Body of pancreas (tissue), 4 donors: ENCODE measurements at regions not wholly inside any gene's neighbourhood (a gene's known extent, or its start where the extent isn't known, plus 50 kb on each side); places are given as distances from the start of the nearest gene placed in this dataset.

ENCODE experiments used
- POLR2A ChIP-seq, 3 donors: fragments of 450-650 bp; IDR thresholded peaks; one replicate each; pipeline ENCODE4 v1.6.1; 2016; ENCODE audit warnings: antibody characterized with exemption in 3 of 3, mild to moderate bottlenecking in 2 of 3
- TF ChIP-seq, protein P1 (sequence below), 7 experiments: fragments of 450-650 bp in 4 of 7; fragments of 200-600 bp in 3 of 7; sonication (generic) in 3 of 7; IDR thresholded peaks; one replicate each; pipeline ENCODE4 v1.5.1; 2016 to 2019; ENCODE audit warnings: antibody characterized with exemption in 7 of 7

GRCh38 chr7:118029826-118030422, 154.0 kb upstream of the LSM8 start:
- TF ChIP-seq, protein P1, sequence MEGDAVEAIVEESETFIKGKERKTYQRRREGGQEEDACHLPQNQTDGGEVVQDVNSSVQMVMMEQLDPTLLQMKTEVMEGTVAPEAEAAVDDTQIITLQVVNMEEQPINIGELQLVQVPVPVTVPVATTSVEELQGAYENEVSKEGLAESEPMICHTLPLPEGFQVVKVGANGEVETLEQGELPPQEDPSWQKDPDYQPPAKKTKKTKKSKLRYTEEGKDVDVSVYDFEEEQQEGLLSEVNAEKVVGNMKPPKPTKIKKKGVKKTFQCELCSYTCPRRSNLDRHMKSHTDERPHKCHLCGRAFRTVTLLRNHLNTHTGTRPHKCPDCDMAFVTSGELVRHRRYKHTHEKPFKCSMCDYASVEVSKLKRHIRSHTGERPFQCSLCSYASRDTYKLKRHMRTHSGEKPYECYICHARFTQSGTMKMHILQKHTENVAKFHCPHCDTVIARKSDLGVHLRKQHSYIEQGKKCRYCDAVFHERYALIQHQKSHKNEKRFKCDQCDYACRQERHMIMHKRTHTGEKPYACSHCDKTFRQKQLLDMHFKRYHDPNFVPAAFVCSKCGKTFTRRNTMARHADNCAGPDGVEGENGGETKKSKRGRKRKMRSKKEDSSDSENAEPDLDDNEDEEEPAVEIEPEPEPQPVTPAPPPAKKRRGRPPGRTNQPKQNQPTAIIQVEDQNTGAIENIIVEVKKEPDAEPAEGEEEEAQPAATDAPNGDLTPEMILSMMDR (IDR thresholded peaks at IDR 0.05), result no peak
- no peak for TF ChIP-seq POLR2A (IDR thresholded peaks at IDR 0.05)
